Central memory CD8-positive, alpha-beta T cell (primary cell): ENCODE measurements at regions not wholly inside any gene's neighbourhood (a gene's known extent, or its start where the extent isn't known, plus 50 kb on each side); places are given as distances from the start of the nearest gene placed in this dataset.

Source experiments
- ATAC-seq: fragments of 150-1000 bp; cut with Tn5 transposase; replicated peaks from 2 replicates; pipeline ENCODE4 v1.10.0; 2022; ENCODE audit warnings: mild to moderate bottlenecking, moderate FRiP score, moderate number of reproducible peaks; ENCODE audit not compliant: poor library complexity, severe bottlenecking; ENCODE audit errors: extremely low read depth
- DNase-seq, 2 donors: peaks; one replicate each; pipeline ENCODE4 v3.0.0; 2021; ENCODE audit warnings: low spot score in 2 of 2
- H3K27ac Mint-ChIP-seq: one replicate; pipeline ENCODE4 v1.8.0; 2022; ENCODE audit warnings: low read depth, mild to moderate bottlenecking, moderate library complexity, mixed read lengths
- H3K27me3 Mint-ChIP-seq: one replicate; pipeline ENCODE4 v1.8.0; 2022; ENCODE audit warnings: mixed read lengths
- H3K36me3 Mint-ChIP-seq: one replicate; pipeline ENCODE4 v1.8.0; 2022; ENCODE audit warnings: mild to moderate bottlenecking, moderate library complexity, mixed read lengths; ENCODE audit not compliant: insufficient read depth
- H3K4me1 Mint-ChIP-seq: one replicate; pipeline ENCODE4 v1.8.0; 2022; ENCODE audit warnings: mixed read lengths
- H3K4me3 Mint-ChIP-seq: one replicate; pipeline ENCODE4 v1.8.0; 2022; ENCODE audit warnings: mild to moderate bottlenecking, moderate library complexity, mixed read lengths
- H3K9me3 Mint-ChIP-seq: one replicate; pipeline ENCODE4 v1.8.0; 2022; ENCODE audit warnings: mixed read lengths

GRCh38 chr12:23008623-23009022 is 383.7 kb downstream of the ETNK1 start:
- H3K4me1 Mint-ChIP-seq = no peaks in the 10 kb centered on the region
- no peak overlapping the region for H3K4me3 Mint-ChIP-seq
- H3K36me3 Mint-ChIP-seq = no peaks in the 10 kb centered on the region
- peaks cover 4% of the 10 kb centered on the region for H3K9me3 Mint-ChIP-seq
- DNase-seq (no peak), ATAC-seq (no peak)
- no peaks in the 10 kb centered on the region for H3K27me3 Mint-ChIP-seq
- H3K27ac Mint-ChIP-seq = no peak overlapping the region

- ATAC-seq (no peak), DNase-seq (no peak)
- peaks cover 5% of the 10 kb centered on the region for H3K9me3 Mint-ChIP-seq
- H3K4me1 Mint-ChIP-seq = no peaks in the 10 kb centered on the region
- H3K27me3 Mint-ChIP-seq = no peaks in the 10 kb centered on the region
- H3K27ac Mint-ChIP-seq = no peak overlapping the region
- H3K36me3 Mint-ChIP-seq = no peaks in the 10 kb centered on the region
- no peak overlapping the region for H3K4me3 Mint-ChIP-seq
These were observed 389.8 kb downstream of the ETNK1 start for GRCh38 chr12:23014749-23015148.

- DNase-seq (no peak), ATAC-seq (no peak)
- Mint-ChIP-seq H3K27ac (no peak overlapping the region), H3K4me3 (no peak overlapping the region), H3K4me1 (no peaks in the 10 kb centered on the region), H3K36me3 (no peaks in the 10 kb centered on the region), H3K27me3 (peaks cover 13% of the 10 kb centered on the region), H3K9me3 (peaks cover 6% of the 10 kb centered on the region)
These were observed 400.5 kb downstream of the ETNK1 start for GRCh38 chr12:23025372-23026016.

- H3K4me1 Mint-ChIP-seq = no peaks in the 10 kb centered on the region
- H3K27me3 Mint-ChIP-seq = peaks cover 13% of the 10 kb centered on the region
- no peak for ATAC-seq
- no peaks in the 10 kb centered on the region for H3K9me3 Mint-ChIP-seq
- H3K4me3 Mint-ChIP-seq = no peak overlapping the region
- no peak overlapping the region for H3K27ac Mint-ChIP-seq
- no peak for DNase-seq
- no peaks in the 10 kb centered on the region for H3K36me3 Mint-ChIP-seq
These were observed 403.3 kb downstream of the ETNK1 start for GRCh38 chr12:23028158-23028802.

- Mint-ChIP-seq H3K9me3 (peaks cover under 1% of the 10 kb centered on the region), H3K4me3 (no peak overlapping the region), H3K27ac (no peak overlapping the region), H3K27me3 (peaks cover 13% of the 10 kb centered on the region), H3K36me3 (no peaks in the 10 kb centered on the region), H3K4me1 (no peaks in the 10 kb centered on the region)
- DNase-seq = no peak
- no peak for ATAC-seq
These were observed 404.2 kb downstream of the ETNK1 start for GRCh38 chr12:23029185-23029584.

- no peak for ATAC-seq
- no peak for DNase-seq
- Mint-ChIP-seq H3K9me3 (peaks cover 5% of the 10 kb centered on the region), H3K4me1 (no peaks in the 10 kb centered on the region), H3K4me3 (no peak overlapping the region), H3K27me3 (no peaks in the 10 kb centered on the region), H3K27ac (no peak overlapping the region), H3K36me3 (no peaks in the 10 kb centered on the region)
These were observed 414.9 kb downstream of the ETNK1 start for GRCh38 chr12:23039834-23040233.

- Mint-ChIP-seq H3K27ac (no peak overlapping the region), H3K36me3 (no peaks in the 10 kb centered on the region), H3K9me3 (peaks cover 5% of the 10 kb centered on the region), H3K4me3 (no peak overlapping the region), H3K4me1 (no peaks in the 10 kb centered on the region), H3K27me3 (no peaks in the 10 kb centered on the region)
- DNase-seq (no peak), ATAC-seq (no peak)
These were observed 416.8 kb downstream of the ETNK1 start for GRCh38 chr12:23041774-23042173.

GRCh38 chr12:23043646-23044045 is 418.7 kb downstream of the ETNK1 start:
- Mint-ChIP-seq H3K36me3 (no peaks in the 10 kb centered on the region), H3K4me3 (no peak overlapping the region), H3K9me3 (no peaks in the 10 kb centered on the region), H3K27ac (no peak overlapping the region), H3K4me1 (no peaks in the 10 kb centered on the region), H3K27me3 (no peaks in the 10 kb centered on the region)
- ATAC-seq (no peak), DNase-seq (no peak)

- H3K27me3 Mint-ChIP-seq = no peaks in the 10 kb centered on the region
- H3K36me3 Mint-ChIP-seq = no peaks in the 10 kb centered on the region
- H3K4me1 Mint-ChIP-seq = no peaks in the 10 kb centered on the region
- no peak overlapping the region for H3K27ac Mint-ChIP-seq
- ATAC-seq (no peak), DNase-seq (no peak)
- H3K4me3 Mint-ChIP-seq = no peak overlapping the region
- peaks cover 5% of the 10 kb centered on the region for H3K9me3 Mint-ChIP-seq
These were observed 424.2 kb downstream of the ETNK1 start for GRCh38 chr12:23049180-23049579.

GRCh38 chr12:23055004-23055403 is 430.0 kb downstream of the ETNK1 start:
- H3K4me1 Mint-ChIP-seq = no peaks in the 10 kb centered on the region
- H3K9me3 Mint-ChIP-seq = peaks cover 5% of the 10 kb centered on the region
- H3K36me3 Mint-ChIP-seq = no peaks in the 10 kb centered on the region
- ATAC-seq (no peak), DNase-seq (no peak)
- no peaks in the 10 kb centered on the region for H3K27me3 Mint-ChIP-seq
- no peak overlapping the region for H3K4me3 Mint-ChIP-seq
- no peak overlapping the region for H3K27ac Mint-ChIP-seq

GRCh38 chr12:23057571-23057970 is 432.6 kb downstream of the ETNK1 start:
- Mint-ChIP-seq H3K27ac (no peak overlapping the region), H3K4me3 (no peak overlapping the region), H3K9me3 (peaks cover 5% of the 10 kb centered on the region), H3K27me3 (no peaks in the 10 kb centered on the region), H3K4me1 (no peaks in the 10 kb centered on the region), H3K36me3 (no peaks in the 10 kb centered on the region)
- DNase-seq (no peak), ATAC-seq (no peak)

- H3K4me3 Mint-ChIP-seq = no peak overlapping the region
- DNase-seq (no peak), ATAC-seq (no peak)
- H3K4me1 Mint-ChIP-seq = no peaks in the 10 kb centered on the region
- no peaks in the 10 kb centered on the region for H3K9me3 Mint-ChIP-seq
- no peaks in the 10 kb centered on the region for H3K36me3 Mint-ChIP-seq
- no peaks in the 10 kb centered on the region for H3K27me3 Mint-ChIP-seq
- H3K27ac Mint-ChIP-seq = no peak overlapping the region
These were observed 435.2 kb downstream of the ETNK1 start for GRCh38 chr12:23060161-23060560.

GRCh38 chr12:23063206-23063605 is 438.2 kb downstream of the ETNK1 start:
- H3K9me3 Mint-ChIP-seq = no peaks in the 10 kb centered on the region
- no peaks in the 10 kb centered on the region for H3K4me1 Mint-ChIP-seq
- H3K27me3 Mint-ChIP-seq = no peaks in the 10 kb centered on the region
- no peak overlapping the region for H3K27ac Mint-ChIP-seq
- H3K36me3 Mint-ChIP-seq = no peaks in the 10 kb centered on the region
- H3K4me3 Mint-ChIP-seq = no peak overlapping the region
- ATAC-seq (no peak), DNase-seq (no peak)
